Tibial nerve (tissue), 4 donors: ENCODE measurements at regions not wholly inside any gene's neighbourhood (a gene's known extent, or its start where the extent isn't known, plus 50 kb on each side); places are given as distances from the start of the nearest gene placed in this dataset. TPM values are rescaled to one million over a fixed set of nuclear protein-coding genes. Genes with fewer than 3 reads are reported as not detected.
A peak's percentile ranks its signal among the peaks of the same experiment; 100 is the strongest.

Source experiments
- DNase-seq, 2 donors: peaks; one replicate each; pipeline ENCODE4 v3.0.0-alpha.2; 2019; ENCODE audit warnings: low spot score in 2 of 2
- H3K27ac ChIP-seq, 4 donors: fragments of 200-600 bp; sonication (generic) in 3 of 4; one replicate each; pipeline ENCODE4 v1.5.1; 2017 to 2019; ENCODE audit warnings: mild to moderate bottlenecking in 1 of 4
- H3K27me3 ChIP-seq, 2 donors: fragments of 200-600 bp; sonication (generic) in 1 of 2; one replicate each; pipeline versions ENCODE4 v1.5.1 to v1.6.0; 2017 to 2019
- H3K36me3 ChIP-seq, 3 donors: fragments of 200-600 bp; sonication (generic); one replicate each; pipeline ENCODE4 v1.5.1; 2018 to 2019
- H3K4me1 ChIP-seq, 4 donors: fragments of 200-600 bp; sonication (generic) in 3 of 4; one replicate each; pipeline ENCODE4 v1.5.1; 2017 to 2019
- H3K4me3 ChIP-seq, 4 donors: fragments of 200-600 bp; sonication (generic) in 3 of 4; one replicate each; pipeline ENCODE4 v1.5.1; 2017 to 2019; ENCODE audit warnings: mild to moderate bottlenecking in 1 of 4, moderate library complexity in 1 of 4
- H3K9me3 ChIP-seq, 4 donors: fragments of 200-600 bp; sonication (generic) in 3 of 4; one replicate each; pipeline ENCODE4 v1.5.1; 2017 to 2019
- EP300 ChIP-seq, 2 donors: sonication (generic); formaldehyde crosslinking; IDR thresholded peaks; one replicate each; pipeline ENCODE4 v1.6.1; 2017; ENCODE audit warnings: antibody characterized with exemption in 2 of 2, mild to moderate bottlenecking in 1 of 2
- POLR2A ChIP-seq, 2 donors: fragments of 450-650 bp; IDR thresholded peaks; one replicate each; pipeline ENCODE4 v1.6.1; 2017; ENCODE audit warnings: antibody characterized with exemption in 2 of 2, mild to moderate bottlenecking in 2 of 2, moderate library complexity in 2 of 2
- WGBS, 2 donors: methylation state at CpG; one replicate each; pipeline ENCODE4 v1.1.5; 2018; 5-methylcytosine and 5-hydroxymethylcytosine counted together
- small RNA-seq: library from RNA; depleted of rRNA; stranded (forward); fragments of <200 nt; gene quantifications from one replicate; pipeline ENCODE3, GENCODE V24; 2016
- TF ChIP-seq, protein P1 (sequence below), 5 experiments: fragments of 200-600 bp in 3 of 5; fragments of 450-650 bp in 2 of 5; sonication (generic) in 3 of 5; IDR thresholded peaks; one replicate each; pipeline ENCODE4 v1.5.1; 2016 to 2019; ENCODE audit warnings: antibody characterized with exemption in 5 of 5, mild to moderate bottlenecking in 3 of 5, moderate library complexity in 2 of 5

DNA sequence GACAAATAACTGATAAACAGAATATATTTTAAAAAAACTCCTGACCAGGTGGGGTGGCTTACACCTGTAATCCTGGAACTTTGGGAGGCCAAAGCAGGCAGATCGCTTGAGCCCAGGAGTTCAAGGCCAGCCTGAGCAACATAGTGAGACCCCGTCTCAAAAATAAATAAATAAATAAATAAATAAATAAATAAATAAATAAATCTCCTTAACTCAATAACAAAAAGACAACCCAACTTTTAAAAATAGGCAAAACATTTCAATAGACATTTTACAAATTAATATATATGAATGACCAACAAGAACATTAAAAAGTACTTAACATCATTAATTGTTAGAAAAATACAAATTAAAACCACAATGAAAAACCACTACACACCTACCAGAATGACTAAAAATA is 56.2 kb upstream of the CAPRIN2 start:
- TF ChIP-seq POLR2A (IDR thresholded peaks at IDR 0.05) (no peak), EP300 (IDR thresholded peaks at IDR 0.05) (no peak)
- TF ChIP-seq, protein P1, sequence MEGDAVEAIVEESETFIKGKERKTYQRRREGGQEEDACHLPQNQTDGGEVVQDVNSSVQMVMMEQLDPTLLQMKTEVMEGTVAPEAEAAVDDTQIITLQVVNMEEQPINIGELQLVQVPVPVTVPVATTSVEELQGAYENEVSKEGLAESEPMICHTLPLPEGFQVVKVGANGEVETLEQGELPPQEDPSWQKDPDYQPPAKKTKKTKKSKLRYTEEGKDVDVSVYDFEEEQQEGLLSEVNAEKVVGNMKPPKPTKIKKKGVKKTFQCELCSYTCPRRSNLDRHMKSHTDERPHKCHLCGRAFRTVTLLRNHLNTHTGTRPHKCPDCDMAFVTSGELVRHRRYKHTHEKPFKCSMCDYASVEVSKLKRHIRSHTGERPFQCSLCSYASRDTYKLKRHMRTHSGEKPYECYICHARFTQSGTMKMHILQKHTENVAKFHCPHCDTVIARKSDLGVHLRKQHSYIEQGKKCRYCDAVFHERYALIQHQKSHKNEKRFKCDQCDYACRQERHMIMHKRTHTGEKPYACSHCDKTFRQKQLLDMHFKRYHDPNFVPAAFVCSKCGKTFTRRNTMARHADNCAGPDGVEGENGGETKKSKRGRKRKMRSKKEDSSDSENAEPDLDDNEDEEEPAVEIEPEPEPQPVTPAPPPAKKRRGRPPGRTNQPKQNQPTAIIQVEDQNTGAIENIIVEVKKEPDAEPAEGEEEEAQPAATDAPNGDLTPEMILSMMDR (IDR thresholded peaks at IDR 0.05) = no peak
- no peaks in the 10 kb centered on the region for H3K27me3 ChIP-seq
- DNase-seq = no peak
- H3K9me3 ChIP-seq = no peaks in the 10 kb centered on the region
- H3K36me3 ChIP-seq = no peaks in the 10 kb centered on the region
- no peak overlapping the region for H3K4me3 ChIP-seq
- H3K27ac ChIP-seq = no peak overlapping the region
- WGBS, 2 donors = 92 to 96% methylated on average over 2 of the region's 2 CpGs
- H3K4me1 ChIP-seq = peaks cover 0 to 5% (median 0%) of the 10 kb centered on the region in 4 donors

DNA sequence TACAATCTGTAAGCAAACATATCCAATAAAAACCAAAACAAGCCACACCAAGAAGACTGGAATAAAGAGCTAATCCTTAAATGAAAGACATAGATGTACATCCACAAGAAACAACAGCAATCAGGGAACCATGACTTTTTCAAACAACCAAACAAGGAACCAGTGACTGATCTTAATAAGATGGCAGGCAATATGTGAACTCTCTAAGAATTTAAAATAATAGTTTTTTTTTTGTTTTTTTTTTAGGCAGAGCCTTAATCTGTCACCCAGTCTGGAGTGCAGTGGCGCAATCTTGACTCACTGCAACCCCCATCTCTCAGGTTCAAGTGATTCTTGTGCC is 52.9 kb upstream of the CAPRIN2 start:
- no peak for DNase-seq
- no peak for TF ChIP-seq EP300 (IDR thresholded peaks at IDR 0.05)
- TF ChIP-seq POLR2A (IDR thresholded peaks at IDR 0.05) = no peak
- TF ChIP-seq, protein P1 (IDR thresholded peaks at IDR 0.05) = no peak
- WGBS, 2 donors = 62 to 77% methylated on average over 1 of the region's 1 CpG
- H3K27ac ChIP-seq = no peak overlapping the region
- H3K36me3 ChIP-seq = no peaks in the 10 kb centered on the region
- no peak overlapping the region for H3K4me3 ChIP-seq
- H3K4me1 ChIP-seq = peaks cover 0 to 5% (median 0%) of the 10 kb centered on the region in 4 donors
- H3K9me3 ChIP-seq = no peaks in the 10 kb centered on the region
- no peaks in the 10 kb centered on the region for H3K27me3 ChIP-seq

DNA sequence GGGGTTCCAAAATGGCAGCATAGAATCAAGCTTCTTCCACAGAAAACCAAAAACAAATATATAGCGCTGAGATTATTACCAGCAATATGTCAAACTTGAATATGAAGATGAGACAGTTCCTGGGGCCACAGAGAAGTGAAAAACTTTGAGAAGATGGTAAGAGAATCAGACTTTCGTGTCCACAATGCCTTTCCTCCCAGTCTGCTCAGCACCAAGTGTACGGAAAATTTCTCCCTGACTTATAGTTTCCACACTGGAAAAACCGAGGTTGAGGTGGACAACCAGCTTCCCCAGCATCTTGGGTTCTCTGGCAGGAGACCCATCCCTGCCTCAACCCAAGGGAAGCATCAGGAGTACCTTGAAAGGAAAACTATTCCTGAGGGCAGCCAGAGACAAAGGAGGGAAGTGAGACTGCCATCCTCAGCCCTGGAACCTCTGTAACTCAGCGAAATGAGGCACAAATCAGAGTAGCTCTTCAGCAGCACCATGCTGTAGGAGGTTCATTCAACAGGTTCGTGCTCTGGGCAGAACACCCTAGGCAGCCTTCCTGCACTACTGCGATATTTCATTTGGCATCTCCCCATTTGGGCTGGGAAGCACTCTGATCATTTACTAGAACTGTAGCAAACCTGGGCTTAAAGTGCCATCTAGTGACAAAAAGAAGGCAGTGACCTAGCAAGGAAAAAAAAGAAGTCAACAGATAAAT is 52.4 kb upstream of the CAPRIN2 start:
- H3K36me3 ChIP-seq = no peaks in the 10 kb centered on the region
- 62 to 64% methylated on average over 7 of the region's 7 CpGs for WGBS, 2 donors
- peaks cover 0 to 5% (median 0%) of the 10 kb centered on the region in 4 donors for H3K4me1 ChIP-seq
- peak in 1 of 2 donors; percentile 28 for DNase-seq
- no peak overlapping the region for H3K4me3 ChIP-seq
- no peaks in the 10 kb centered on the region for H3K9me3 ChIP-seq
- no peaks in the 10 kb centered on the region for H3K27me3 ChIP-seq
- H3K27ac ChIP-seq = no peak overlapping the region
- TF ChIP-seq EP300 (IDR thresholded peaks at IDR 0.05) (no peak), POLR2A (IDR thresholded peaks at IDR 0.05) (no peak)
- TF ChIP-seq, protein P1 (IDR thresholded peaks at IDR 0.05) = peak; percentile 60 to 74 (median 63)

DNA sequence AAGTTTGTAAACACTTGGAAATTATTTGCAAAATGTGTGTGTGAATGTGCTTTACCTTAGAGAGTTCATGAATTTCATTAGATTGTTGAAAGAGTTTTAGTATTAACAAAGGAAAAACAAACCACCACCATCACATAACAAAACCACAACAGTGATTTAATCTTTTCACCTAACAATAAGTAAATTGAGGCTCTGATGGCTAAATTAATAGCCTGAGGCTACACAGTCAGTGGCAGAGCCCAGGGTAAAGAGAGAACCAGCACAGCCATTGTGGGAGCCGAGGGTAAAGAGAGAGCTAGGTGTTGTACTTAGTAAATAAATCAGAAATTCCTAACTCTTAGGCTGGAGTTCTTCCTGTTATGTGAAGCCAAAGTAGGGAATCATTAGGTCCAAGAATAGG is 51.2 kb upstream of the CAPRIN2 start:
- Histone ChIP-seq H3K36me3 (no peaks in the 10 kb centered on the region), H3K27ac (no peak overlapping the region), H3K9me3 (no peaks in the 10 kb centered on the region), H3K4me3 (no peak overlapping the region), H3K27me3 (no peaks in the 10 kb centered on the region), H3K4me1 (peaks cover 0 to 5% (median 0%) of the 10 kb centered on the region in 4 donors)
- TF ChIP-seq EP300 (IDR thresholded peaks at IDR 0.05) (no peak), POLR2A (IDR thresholded peaks at IDR 0.05) (no peak)
- TF ChIP-seq, protein P1 (IDR thresholded peaks at IDR 0.05) = no peak
- 68 to 75% methylated on average over 1 of the region's 1 CpG for WGBS, 2 donors
- DNase-seq = no peak

Small RNA genes in the stretch of these regions (small RNA-seq; reads per million reads assigned to genes)
- gene PPIAP44 = not detected
